ENCODE measurements at regions not wholly inside any gene's neighbourhood (a gene's known extent, or its start where the extent isn't known, plus 50 kb on each side); places are given as distances from the start of the nearest gene placed in this dataset.

GRCh38 chr1:188937965-188938551, 1539.6 kb downstream of the BRINP3 start:
- TF ChIP-seq, protein P1, sequence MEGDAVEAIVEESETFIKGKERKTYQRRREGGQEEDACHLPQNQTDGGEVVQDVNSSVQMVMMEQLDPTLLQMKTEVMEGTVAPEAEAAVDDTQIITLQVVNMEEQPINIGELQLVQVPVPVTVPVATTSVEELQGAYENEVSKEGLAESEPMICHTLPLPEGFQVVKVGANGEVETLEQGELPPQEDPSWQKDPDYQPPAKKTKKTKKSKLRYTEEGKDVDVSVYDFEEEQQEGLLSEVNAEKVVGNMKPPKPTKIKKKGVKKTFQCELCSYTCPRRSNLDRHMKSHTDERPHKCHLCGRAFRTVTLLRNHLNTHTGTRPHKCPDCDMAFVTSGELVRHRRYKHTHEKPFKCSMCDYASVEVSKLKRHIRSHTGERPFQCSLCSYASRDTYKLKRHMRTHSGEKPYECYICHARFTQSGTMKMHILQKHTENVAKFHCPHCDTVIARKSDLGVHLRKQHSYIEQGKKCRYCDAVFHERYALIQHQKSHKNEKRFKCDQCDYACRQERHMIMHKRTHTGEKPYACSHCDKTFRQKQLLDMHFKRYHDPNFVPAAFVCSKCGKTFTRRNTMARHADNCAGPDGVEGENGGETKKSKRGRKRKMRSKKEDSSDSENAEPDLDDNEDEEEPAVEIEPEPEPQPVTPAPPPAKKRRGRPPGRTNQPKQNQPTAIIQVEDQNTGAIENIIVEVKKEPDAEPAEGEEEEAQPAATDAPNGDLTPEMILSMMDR (conservative IDR thresholded peaks at IDR 0.05; ENCODE audit: low read depth, low read length) = peak; percentile 34
- no peak overlapping the region for H3K4me3 ChIP-seq (ENCODE audit: low read length)
- DNase-seq (ENCODE audit: low read depth) = peak; percentile 77

GRCh38 chr1:188941986-188942385, 1535.7 kb downstream of the BRINP3 start:
- H3K4me3 ChIP-seq (ENCODE audit: low read length) = no peak overlapping the region
- TF ChIP-seq, protein P1 (conservative IDR thresholded peaks at IDR 0.05; ENCODE audit: low read depth, low read length) = no peak
- no peak for DNase-seq (ENCODE audit: low read depth)

GRCh38 chr1:188949701-188950100, 1528.0 kb downstream of the BRINP3 start:
- H3K4me3 ChIP-seq (ENCODE audit: low read length) = no peak overlapping the region
- TF ChIP-seq, protein P1 (conservative IDR thresholded peaks at IDR 0.05; ENCODE audit: low read depth, low read length) = no peak
- no peak for DNase-seq (ENCODE audit: low read depth)

- DNase-seq (ENCODE audit: low read depth) = no peak
- no peak overlapping the region for H3K4me3 ChIP-seq (ENCODE audit: low read length)
- TF ChIP-seq, protein P1 (conservative IDR thresholded peaks at IDR 0.05; ENCODE audit: low read depth, low read length) = no peak
These were observed 1519.1 kb downstream of the BRINP3 start for GRCh38 chr1:188958461-188959115.

DNA sequence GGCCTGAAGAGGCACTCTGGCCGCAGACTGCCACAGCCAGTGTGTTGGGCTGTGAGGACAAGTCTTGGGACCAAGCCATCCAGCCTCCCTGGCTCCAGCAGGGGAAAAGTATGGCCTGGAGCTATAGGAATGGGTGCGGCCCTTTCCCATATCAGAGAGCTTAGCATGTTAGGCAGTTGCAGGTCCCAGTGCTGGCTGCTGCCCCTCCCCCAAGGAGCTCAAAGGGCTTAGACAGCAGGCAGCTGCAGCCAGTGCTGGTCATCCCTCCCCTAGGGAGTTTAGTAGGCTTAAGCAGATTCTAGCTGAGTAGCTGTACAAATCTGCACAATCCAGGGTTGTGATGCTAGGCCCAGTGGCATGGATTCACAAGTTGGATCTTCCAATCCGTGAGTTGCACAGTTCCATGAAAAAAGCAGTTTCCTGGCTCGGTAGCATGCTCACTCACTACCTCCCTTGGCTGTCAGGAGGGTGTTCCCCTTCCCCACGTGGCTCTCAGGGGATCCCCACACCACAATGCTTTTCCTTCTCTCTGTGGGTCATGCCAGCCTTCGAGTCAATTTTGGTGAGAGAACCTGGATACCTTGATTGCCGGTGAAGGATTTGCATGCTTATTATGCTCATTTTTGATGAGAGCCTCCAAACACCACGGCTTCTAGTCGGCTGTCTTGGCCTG, 1490.8 kb downstream of the BRINP3 start:
- TF ChIP-seq, protein P1 (conservative IDR thresholded peaks at IDR 0.05; ENCODE audit: low read depth, low read length) = no peak
- H3K4me3 ChIP-seq (ENCODE audit: low read length) = no peak overlapping the region
- DNase-seq (ENCODE audit: low read depth) = no peak

GRCh38 chr1:188988589-188988988, 1489.1 kb downstream of the BRINP3 start:
- DNase-seq (ENCODE audit: low read depth) = no peak
- no peak overlapping the region for H3K4me3 ChIP-seq (ENCODE audit: low read length)
- TF ChIP-seq, protein P1 (conservative IDR thresholded peaks at IDR 0.05; ENCODE audit: low read depth, low read length) = no peak

Measured in retinal pigment epithelial cell (primary cell).